Ishikawa (cell line): ENCODE measurements at regions not wholly inside any gene's neighbourhood (a gene's known extent, or its start where the extent isn't known, plus 50 kb on each side); places are given as distances from the start of the nearest gene placed in this dataset.

ENCODE experiments used
- CEBPB ChIP-seq: IDR thresholded peaks from 2 replicates; pipeline ENCODE4 v1.6.1; 2012
- EGR1 ChIP-seq: IDR thresholded peaks from 2 replicates; pipeline ENCODE4 v1.6.1; 2012
- EP300 ChIP-seq: IDR thresholded peaks from 2 replicates; pipeline ENCODE4 v1.6.1; 2012; ENCODE audit warnings: borderline replicate concordance
- FOXM1 ChIP-seq: IDR thresholded peaks from 2 replicates; pipeline ENCODE4 v1.6.1; 2012; ENCODE audit warnings: low read depth, borderline replicate concordance
- MAX ChIP-seq: IDR thresholded peaks from 2 replicates; pipeline ENCODE4 v1.6.1; 2012
- RAD21 ChIP-seq: IDR thresholded peaks from 2 replicates; pipeline ENCODE4 v1.6.1; 2012; ENCODE audit warnings: low read depth
- REST ChIP-seq: IDR thresholded peaks from 2 replicates; pipeline ENCODE4 v1.6.1; 2012; ENCODE audit warnings: low read depth, mild to moderate bottlenecking
- TAF1 ChIP-seq: IDR thresholded peaks from 2 replicates; pipeline ENCODE4 v1.6.1; 2012; ENCODE audit warnings: low read depth, mild to moderate bottlenecking
- TCF12 ChIP-seq: IDR thresholded peaks from 2 replicates; pipeline ENCODE4 v1.6.1; 2012; ENCODE audit warnings: low read depth
- USF1 ChIP-seq: IDR thresholded peaks from 2 replicates; pipeline ENCODE4 v1.6.1; 2012
- ZBTB7A ChIP-seq: IDR thresholded peaks from 2 replicates; pipeline ENCODE4 v1.6.1; 2012; ENCODE audit warnings: low read depth

- TF ChIP-seq REST (no peak), TCF12 (no peak), EP300 (no peak), CEBPB (no peak), FOXM1 (no peak), TAF1 (no peak), ZBTB7A (no peak), USF1 (no peak), MAX (no peak), EGR1 (no peak), RAD21 (no peak)
These were observed 167.8 kb upstream of the MVB12B start for GRCh38 chr9:126158588-126159429.
